GM13976 (cell line): ENCODE measurements at regions not wholly inside any gene's neighbourhood (a gene's known extent, or its start where the extent isn't known, plus 50 kb on each side); places are given as distances from the start of the nearest gene placed in this dataset.

ENCODE experiments used
- DNase-seq: peaks from one replicate; pipeline ENCODE4 v3.0.0; 2012; ENCODE audit warnings: low spot score
- in situ Hi-C: fragments of 300-500 bp; cut with MboI; formaldehyde crosslinking; loops from one replicate; pipeline ENCODE4 v1.12.0; 2022; ENCODE audit warnings: low sequenced_read_pairs, mixed read lengths, inconsistent platforms; ENCODE audit not compliant: unreplicated experiment
- TF ChIP-seq, protein P1 (sequence below): IDR thresholded peaks from 2 replicates; pipeline ENCODE4 v1.5.1; 2012; ENCODE audit warnings: borderline replicate concordance, mild to moderate bottlenecking; ENCODE audit not compliant: insufficient read depth; ENCODE audit errors: extremely low read depth, missing control alignments, control extremely low read depth

DNA sequence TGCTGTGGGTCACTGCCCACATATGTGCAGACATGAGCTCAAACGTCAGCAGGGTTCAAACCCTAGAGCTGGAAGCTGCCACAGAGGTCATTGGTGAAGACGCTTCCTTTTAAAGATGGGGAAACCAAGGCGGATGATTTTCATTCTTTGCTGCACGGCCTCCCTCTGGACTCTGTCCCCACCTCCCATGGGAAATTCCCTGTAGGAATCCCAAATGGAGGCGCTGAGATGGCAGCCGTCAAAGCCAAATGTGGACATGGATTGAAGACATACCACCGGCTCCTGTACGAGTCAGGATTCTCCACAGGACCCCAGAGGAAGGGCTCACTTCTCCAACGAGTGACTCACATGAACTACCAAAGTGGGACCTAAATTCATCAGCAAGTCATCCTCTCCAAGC lies 286.4 kb downstream of the CRLF2 start:
- in situ Hi-C loops: no loop called here
- DNase-seq: no peak
- TF ChIP-seq, protein P1, sequence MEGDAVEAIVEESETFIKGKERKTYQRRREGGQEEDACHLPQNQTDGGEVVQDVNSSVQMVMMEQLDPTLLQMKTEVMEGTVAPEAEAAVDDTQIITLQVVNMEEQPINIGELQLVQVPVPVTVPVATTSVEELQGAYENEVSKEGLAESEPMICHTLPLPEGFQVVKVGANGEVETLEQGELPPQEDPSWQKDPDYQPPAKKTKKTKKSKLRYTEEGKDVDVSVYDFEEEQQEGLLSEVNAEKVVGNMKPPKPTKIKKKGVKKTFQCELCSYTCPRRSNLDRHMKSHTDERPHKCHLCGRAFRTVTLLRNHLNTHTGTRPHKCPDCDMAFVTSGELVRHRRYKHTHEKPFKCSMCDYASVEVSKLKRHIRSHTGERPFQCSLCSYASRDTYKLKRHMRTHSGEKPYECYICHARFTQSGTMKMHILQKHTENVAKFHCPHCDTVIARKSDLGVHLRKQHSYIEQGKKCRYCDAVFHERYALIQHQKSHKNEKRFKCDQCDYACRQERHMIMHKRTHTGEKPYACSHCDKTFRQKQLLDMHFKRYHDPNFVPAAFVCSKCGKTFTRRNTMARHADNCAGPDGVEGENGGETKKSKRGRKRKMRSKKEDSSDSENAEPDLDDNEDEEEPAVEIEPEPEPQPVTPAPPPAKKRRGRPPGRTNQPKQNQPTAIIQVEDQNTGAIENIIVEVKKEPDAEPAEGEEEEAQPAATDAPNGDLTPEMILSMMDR: no peak

DNA sequence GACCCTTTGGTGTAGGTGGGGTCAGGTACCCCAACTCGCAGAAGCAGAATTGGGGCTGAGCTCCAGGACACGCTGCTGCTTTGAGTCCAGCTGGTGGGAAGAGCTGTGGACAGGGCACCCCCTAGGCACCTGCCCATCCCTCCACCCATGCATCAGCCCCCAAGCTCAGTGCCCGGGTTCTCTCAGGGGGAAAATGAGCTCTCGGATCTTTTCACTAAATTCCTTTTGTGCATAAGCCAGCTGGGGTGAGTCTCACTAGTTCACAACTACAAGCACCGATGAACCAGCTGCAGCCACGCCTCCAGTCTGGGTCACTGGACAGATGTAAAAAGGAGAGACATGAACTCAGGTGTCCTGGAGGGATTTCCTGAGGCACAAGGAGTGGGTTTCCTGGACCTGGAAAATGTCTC lies 286.8 kb downstream of the CRLF2 start:
- TF ChIP-seq, protein P1: no peak
- in situ Hi-C loops: no loop called here
- no peak for DNase-seq

DNA sequence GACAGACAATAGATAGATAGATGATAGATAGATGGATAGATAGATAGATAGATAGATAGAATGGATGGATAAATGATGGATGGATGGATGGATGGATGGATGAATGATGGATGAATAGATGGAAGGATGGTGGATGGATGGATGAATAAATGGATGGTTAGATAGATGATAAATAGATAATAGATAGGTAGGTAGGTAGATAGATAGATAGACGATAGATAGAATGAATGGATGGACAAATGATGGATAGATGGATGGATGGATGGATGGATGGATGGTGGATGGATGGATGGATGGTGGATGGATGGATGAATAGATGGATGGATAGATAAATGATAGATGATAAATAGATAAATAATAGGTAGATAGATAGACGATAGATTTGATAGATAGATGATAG lies 287.4 kb downstream of the CRLF2 start:
- TF ChIP-seq, protein P1: no peak
- in situ Hi-C loops: no loop called here
- no peak for DNase-seq

- no peak for DNase-seq
- TF ChIP-seq, protein P1: no peak
- in situ Hi-C loops: no loop called here
Measured at GRCh38 chrX:924017-924416, 288.4 kb downstream of the CRLF2 start.

GRCh38 chrX:920234-920799 lies 289.7 kb downstream of the SHOX start:
- TF ChIP-seq, protein P1: no peak
- in situ Hi-C loops: no loop called here
- DNase-seq: no peak

DNA sequence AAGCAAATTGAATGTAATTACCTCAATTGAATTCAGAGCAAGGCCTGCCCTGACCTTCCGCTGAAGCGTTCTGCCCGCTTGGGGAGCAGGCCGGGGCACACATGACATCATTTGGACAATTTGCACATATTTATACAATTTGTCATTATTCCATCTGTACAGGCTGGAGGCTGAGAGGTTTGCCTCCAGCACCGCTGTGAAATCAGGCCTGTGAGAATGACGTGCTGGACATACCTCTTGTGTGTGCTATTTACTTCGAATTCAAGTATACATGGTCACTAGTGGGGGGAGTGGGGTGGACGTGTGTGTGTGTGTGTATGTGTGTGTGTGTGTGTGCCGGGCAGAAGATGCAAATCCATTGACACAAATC lies 285.6 kb downstream of the SHOX start:
- in situ Hi-C loops: no loop called here
- no peak for DNase-seq
- TF ChIP-seq, protein P1: no peak
